K562 (cell line): ENCODE measurements at regions not wholly inside any gene's neighbourhood (a gene's known extent, or its start where the extent isn't known, plus 50 kb on each side); places are given as distances from the start of the nearest gene placed in this dataset.

Experiments
- CAMTA2 ChIP-seq: fragments of 250-450 bp; sonication (Bioruptor Pico); conservative IDR thresholded peaks from 2 replicates; pipeline ENCODE4 v1.5.1; 2022
- TAF1 ChIP-seq: IDR thresholded peaks from 2 replicates; pipeline ENCODE4 v1.6.1; 2011; ENCODE audit warnings: mild to moderate bottlenecking, low read length, moderate library complexity; ENCODE audit not compliant: insufficient read depth, control insufficient read depth, severe bottlenecking; ENCODE audit errors: extremely low read depth
- TAF15 ChIP-seq: fragments of 200-400 bp; formaldehyde crosslinking; IDR thresholded peaks from 2 replicates; pipeline ENCODE4 v1.6.1; 2017; ENCODE audit warnings: mild to moderate bottlenecking, low read depth, low read length, moderate library complexity
- YBX1 ChIP-seq: fragments of 450-650 bp; IDR thresholded peaks from 2 replicates; pipeline ENCODE4 v1.7.1; 2016; ENCODE audit warnings: mild to moderate bottlenecking
- ZFPM2 ChIP-seq: fragments of 250-450 bp; sonication (Bioruptor Pico); IDR thresholded peaks from 2 replicates; pipeline ENCODE4 v1.5.1; 2022; ENCODE audit warnings: mild to moderate bottlenecking
- TF ChIP-seq, protein P1 (sequence below): sonication (generic); formaldehyde crosslinking; IDR thresholded peaks from 2 replicates; pipeline ENCODE4 v1.8.1; 2023; ENCODE audit warnings: mild to moderate bottlenecking, missing genetic modification reagents
- TF ChIP-seq, protein P2 (sequence below): fragments of 200-800 bp; sonication (Bioruptor generic); IDR thresholded peaks from 2 replicates; pipeline ENCODE4 v1.6.1; 2016; ENCODE audit warnings: missing genetic modification characterization, missing compliant biosample characterization

- TF ChIP-seq, protein P1, sequence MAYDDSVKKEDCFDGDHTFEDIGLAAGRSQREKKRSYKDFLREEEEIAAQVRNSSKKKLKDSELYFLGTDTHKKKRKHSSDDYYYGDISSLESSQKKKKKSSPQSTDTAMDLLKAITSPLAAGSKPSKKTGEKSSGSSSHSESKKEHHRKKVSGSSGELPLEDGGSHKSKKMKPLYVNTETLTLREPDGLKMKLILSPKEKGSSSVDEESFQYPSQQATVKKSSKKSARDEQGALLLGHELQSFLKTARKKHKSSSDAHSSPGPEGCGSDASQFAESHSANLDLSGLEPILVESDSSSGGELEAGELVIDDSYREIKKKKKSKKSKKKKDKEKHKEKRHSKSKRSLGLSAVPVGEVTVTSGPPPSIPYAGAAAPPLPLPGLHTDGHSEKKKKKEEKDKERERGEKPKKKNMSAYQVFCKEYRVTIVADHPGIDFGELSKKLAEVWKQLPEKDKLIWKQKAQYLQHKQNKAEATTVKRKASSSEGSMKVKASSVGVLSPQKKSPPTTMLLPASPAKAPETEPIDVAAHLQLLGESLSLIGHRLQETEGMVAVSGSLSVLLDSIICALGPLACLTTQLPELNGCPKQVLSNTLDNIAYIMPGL (CRISPR knock-in tag) = no peak
- TF ChIP-seq TAF1 (no peak), TAF15 (no peak), CAMTA2 (CRISPR knock-in tag) (no peak), ZFPM2 (no peak), YBX1 (no peak)
- TF ChIP-seq, protein P2, sequence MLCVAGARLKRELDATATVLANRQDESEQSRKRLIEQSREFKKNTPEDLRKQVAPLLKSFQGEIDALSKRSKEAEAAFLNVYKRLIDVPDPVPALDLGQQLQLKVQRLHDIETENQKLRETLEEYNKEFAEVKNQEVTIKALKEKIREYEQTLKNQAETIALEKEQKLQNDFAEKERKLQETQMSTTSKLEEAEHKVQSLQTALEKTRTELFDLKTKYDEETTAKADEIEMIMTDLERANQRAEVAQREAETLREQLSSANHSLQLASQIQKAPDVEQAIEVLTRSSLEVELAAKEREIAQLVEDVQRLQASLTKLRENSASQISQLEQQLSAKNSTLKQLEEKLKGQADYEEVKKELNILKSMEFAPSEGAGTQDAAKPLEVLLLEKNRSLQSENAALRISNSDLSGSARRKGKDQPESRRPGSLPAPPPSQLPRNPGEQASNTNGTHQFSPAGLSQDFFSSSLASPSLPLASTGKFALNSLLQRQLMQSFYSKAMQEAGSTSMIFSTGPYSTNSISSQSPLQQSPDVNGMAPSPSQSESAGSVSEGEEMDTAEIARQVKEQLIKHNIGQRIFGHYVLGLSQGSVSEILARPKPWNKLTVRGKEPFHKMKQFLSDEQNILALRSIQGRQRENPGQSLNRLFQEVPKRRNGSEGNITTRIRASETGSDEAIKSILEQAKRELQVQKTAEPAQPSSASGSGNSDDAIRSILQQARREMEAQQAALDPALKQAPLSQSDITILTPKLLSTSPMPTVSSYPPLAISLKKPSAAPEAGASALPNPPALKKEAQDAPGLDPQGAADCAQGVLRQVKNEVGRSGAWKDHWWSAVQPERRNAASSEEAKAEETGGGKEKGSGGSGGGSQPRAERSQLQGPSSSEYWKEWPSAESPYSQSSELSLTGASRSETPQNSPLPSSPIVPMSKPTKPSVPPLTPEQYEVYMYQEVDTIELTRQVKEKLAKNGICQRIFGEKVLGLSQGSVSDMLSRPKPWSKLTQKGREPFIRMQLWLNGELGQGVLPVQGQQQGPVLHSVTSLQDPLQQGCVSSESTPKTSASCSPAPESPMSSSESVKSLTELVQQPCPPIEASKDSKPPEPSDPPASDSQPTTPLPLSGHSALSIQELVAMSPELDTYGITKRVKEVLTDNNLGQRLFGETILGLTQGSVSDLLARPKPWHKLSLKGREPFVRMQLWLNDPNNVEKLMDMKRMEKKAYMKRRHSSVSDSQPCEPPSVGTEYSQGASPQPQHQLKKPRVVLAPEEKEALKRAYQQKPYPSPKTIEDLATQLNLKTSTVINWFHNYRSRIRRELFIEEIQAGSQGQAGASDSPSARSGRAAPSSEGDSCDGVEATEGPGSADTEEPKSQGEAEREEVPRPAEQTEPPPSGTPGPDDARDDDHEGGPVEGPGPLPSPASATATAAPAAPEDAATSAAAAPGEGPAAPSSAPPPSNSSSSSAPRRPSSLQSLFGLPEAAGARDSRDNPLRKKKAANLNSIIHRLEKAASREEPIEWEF = no peak
These were observed 61.1 kb upstream of the CDKN3 start for GRCh38 chr14:54335569-54336155.
